GM12878 (cell line): ENCODE measurements at regions not wholly inside any gene's neighbourhood (a gene's known extent, or its start where the extent isn't known, plus 50 kb on each side); places are given as distances from the start of the nearest gene placed in this dataset.

ENCODE experiments used
- ATAC-seq: fragments of 200-7000 bp; cut with Tn5 transposase; 3 replicates; pipeline ENCODE4 v1.9.1; 2020; ENCODE audit warnings: mild to moderate bottlenecking, moderate library complexity
- BruUV-seq: library from RNA; stranded (reverse); fragments of 400-500 nt; replicated peaks from 2 replicates; lab custom pipeline; 2021; lab: Mats Ljungman, UMichigan
- CTCF ChIA-PET: fragments of 300-600 bp; sonication (Branson Sonifier 250); formaldehyde crosslinking; extraction: SDS; loops from one replicate; lab custom pipeline; 2021; ENCODE audit warnings: inconsistent platforms; lab: Yijun Ruan, JAX
- POLR2A ChIA-PET: fragments of 350-600 bp; formaldehyde crosslinking; extraction: SDS; loops from one replicate; lab custom pipeline; 2021; ENCODE audit warnings: inconsistent platforms; lab: Charles Lee
- RAD21 ChIA-PET: fragments of 300-600 bp; sonication (Branson Sonifier 250); formaldehyde crosslinking; loops from one replicate; lab custom pipeline; 2023; ENCODE audit warnings: antibody characterized with exemption; ENCODE audit not compliant: unreplicated experiment; lab: Charles Lee
- SMC1A ChIA-PET: fragments of 300-600 bp; sonication (Branson Sonifier 250); formaldehyde crosslinking; loops from one replicate; lab custom pipeline; 2023; ENCODE audit not compliant: unreplicated experiment, uncharacterized antibody; lab: Charles Lee
- DNase-seq: peaks from one replicate; pipeline ENCODE4 v3.0.0-alpha.2; 2011; ENCODE audit warnings: low read depth, low spot score
- FAIRE-seq: peaks from 3 replicates; lab custom pipeline; 2011; peaks lifted over from hg19 to GRCh38; lab: Jason Lieb, UNC
- H2AFZ ChIP-seq: 2 replicates; pipeline ENCODE4 v1.6.0; 2011; ENCODE audit warnings: low read depth, low read length, control low read depth; ENCODE audit not compliant: control insufficient read depth
- H3K27ac ChIP-seq: 2 replicates; pipeline ENCODE4 v1.5.1; 2011; ENCODE audit warnings: control low read depth; ENCODE audit not compliant: control insufficient read depth, insufficient read depth
- H3K27me3 ChIP-seq, 2 experiments: replicated peaks in 1 of 2; 2 replicates each; pipeline versions ENCODE4 v1.6.0 to v1.6.1; 2011; ENCODE audit warnings: low read length in 1 of 2; ENCODE audit not compliant: control insufficient read depth in 2 of 2, insufficient read depth in 2 of 2
- H3K36me3 ChIP-seq, 2 experiments: 2 replicates each; pipeline ENCODE4 v1.5.1; 2011; ENCODE audit warnings: low read length in 1 of 2; ENCODE audit not compliant: control insufficient read depth in 2 of 2, insufficient read depth in 2 of 2
- H3K4me1 ChIP-seq: 2 replicates; pipeline ENCODE4 v1.6.1; 2011; ENCODE audit warnings: mild to moderate bottlenecking, low read length, moderate library complexity, mixed read lengths; ENCODE audit not compliant: control insufficient read depth, insufficient read depth
- H3K4me2 ChIP-seq: 2 replicates; pipeline ENCODE4 v1.6.0; 2011; ENCODE audit warnings: control low read depth; ENCODE audit not compliant: control insufficient read depth, insufficient read depth
- H3K4me3 ChIP-seq: fragments of 200-600 bp; sonication (generic); 2 replicates; pipeline ENCODE4 v1.5.1; 2016
- H3K79me2 ChIP-seq: 2 replicates; pipeline ENCODE4 v1.6.0; 2011; ENCODE audit warnings: low read length; ENCODE audit not compliant: control insufficient read depth, insufficient read depth
- H3K9ac ChIP-seq: 2 replicates; pipeline ENCODE4 v1.8.0; 2011; ENCODE audit warnings: low read length, control low read depth, mixed read lengths; ENCODE audit not compliant: control insufficient read depth, insufficient read depth
- H3K9me3 ChIP-seq: replicated peaks from 3 replicates; pipeline ENCODE4 v1.5.1; 2011; ENCODE audit warnings: mild to moderate bottlenecking, low read length; ENCODE audit not compliant: control insufficient read depth, insufficient read depth
- H4K20me1 ChIP-seq: 2 replicates; pipeline ENCODE4 v1.6.0; 2011; ENCODE audit not compliant: control insufficient read depth, insufficient read depth
- ATF7 ChIP-seq: fragments of 450-650 bp; IDR thresholded peaks from 2 replicates; pipeline ENCODE4 v1.6.1; 2016; ENCODE audit warnings: low read depth, mild to moderate bottlenecking
- BHLHE40 ChIP-seq, 2 experiments: fragments of 450-650 bp in 1 of 2; IDR thresholded peaks; 2 replicates each; pipeline ENCODE4 v1.6.1; 2011 to 2017; ENCODE audit warnings: low read depth in 2 of 2, borderline replicate concordance in 1 of 2, improper control_type of control experiment in 1 of 2, low read length in 1 of 2, mild to moderate bottlenecking in 1 of 2
- GABPA ChIP-seq: IDR thresholded peaks from 2 replicates; pipeline ENCODE4 v1.6.1; 2014; ENCODE audit warnings: antibody characterized with exemption, low read depth, mild to moderate bottlenecking, inconsistent platforms
- MYB ChIP-seq: fragments of 150-350 bp; IDR thresholded peaks from 2 replicates; pipeline ENCODE4 v1.6.1; 2014; ENCODE audit warnings: mild to moderate bottlenecking, low read depth, low read length, borderline replicate concordance
- NFYA ChIP-seq: IDR thresholded peaks from 2 replicates; pipeline ENCODE4 v1.6.1; 2011; ENCODE audit warnings: low read depth, mild to moderate bottlenecking, low read length, improper control_type of control experiment, borderline replicate concordance
- NR2C1 ChIP-seq: fragments of 450-650 bp; IDR thresholded peaks from 2 replicates; pipeline ENCODE4 v1.6.1; 2017; ENCODE audit warnings: antibody characterized with exemption, mild to moderate bottlenecking, moderate library complexity
- NR2F1 ChIP-seq: fragments of 450-650 bp; conservative IDR thresholded peaks from 2 replicates; pipeline ENCODE4 v1.6.1; 2017; ENCODE audit warnings: mild to moderate bottlenecking
- POLR2AphosphoS5 ChIP-seq: IDR thresholded peaks from 2 replicates; pipeline ENCODE4 v1.6.1; 2011; ENCODE audit warnings: mild to moderate bottlenecking, low read length, inconsistent platforms
- RCOR1 ChIP-seq: conservative IDR thresholded peaks from 2 replicates; pipeline ENCODE4 v1.6.1; 2012; ENCODE audit warnings: low read depth, low read length, improper control_type of control experiment
- SUPT20H ChIP-seq: IDR thresholded peaks from 2 replicates; pipeline ENCODE4 v1.6.1; 2011; ENCODE audit warnings: low read depth, mild to moderate bottlenecking, low read length, moderate library complexity, borderline replicate concordance; ENCODE audit not compliant: control insufficient read depth
- SUZ12 ChIP-seq: fragments of 200-600 bp; sonication (generic); IDR thresholded peaks from one replicate; pipeline ENCODE4 v1.6.1; 2018; ENCODE audit warnings: antibody characterized with exemption, mild to moderate bottlenecking; ENCODE audit not compliant: unreplicated experiment
- ZNF217 ChIP-seq: fragments of 450-650 bp; IDR thresholded peaks from 2 replicates; pipeline ENCODE4 v1.6.1; 2017; ENCODE audit warnings: antibody characterized with exemption, mild to moderate bottlenecking
- WGBS: methylation state at CpG from one replicate; pipeline ENCODE4 v1.1.6; 2016; ENCODE audit warnings: low lambda C conversion rate; ENCODE audit not compliant: insufficient replicate concordance, insufficient coverage; ENCODE audit errors: missing lambda C conversion rate; 5-methylcytosine and 5-hydroxymethylcytosine counted together
- in situ Hi-C: fragments of 300-500 bp; cut with MboI; formaldehyde crosslinking; loops from 9 replicates; pipeline ENCODE4 v1.14.3; 2018; ENCODE audit warnings: mixed read lengths
- intact Hi-C: fragments of 100-400 bp; cut with micrococcal nuclease; formaldehyde crosslinking; loops from one replicate; pipeline ENCODE4 v1.14.2; 2022; ENCODE audit not compliant: unreplicated experiment
- TF ChIP-seq, protein P1 (sequence below): fragments of 450-650 bp; IDR thresholded peaks from 2 replicates; pipeline ENCODE4 v1.6.1; 2017; ENCODE audit warnings: mild to moderate bottlenecking
- TF ChIP-seq, protein P2 (sequence below): IDR thresholded peaks from 2 replicates; pipeline ENCODE4 v1.6.1; 2011; ENCODE audit warnings: borderline replicate concordance, low read depth, mild to moderate bottlenecking, moderate library complexity, mixed read lengths, low read length; ENCODE audit not compliant: insufficient read depth; ENCODE audit errors: extremely low read length
- TF ChIP-seq, protein P3 (sequence below): fragments of 450-650 bp; IDR thresholded peaks from 2 replicates; pipeline ENCODE4 v1.6.1; 2018; ENCODE audit warnings: borderline replicate concordance, mild to moderate bottlenecking; ENCODE audit not compliant: partially characterized antibody
- TF ChIP-seq, protein P4 (sequence below): fragments of 450-650 bp; IDR thresholded peaks from 2 replicates; pipeline ENCODE4 v1.6.1; 2017; ENCODE audit warnings: borderline replicate concordance

DNA sequence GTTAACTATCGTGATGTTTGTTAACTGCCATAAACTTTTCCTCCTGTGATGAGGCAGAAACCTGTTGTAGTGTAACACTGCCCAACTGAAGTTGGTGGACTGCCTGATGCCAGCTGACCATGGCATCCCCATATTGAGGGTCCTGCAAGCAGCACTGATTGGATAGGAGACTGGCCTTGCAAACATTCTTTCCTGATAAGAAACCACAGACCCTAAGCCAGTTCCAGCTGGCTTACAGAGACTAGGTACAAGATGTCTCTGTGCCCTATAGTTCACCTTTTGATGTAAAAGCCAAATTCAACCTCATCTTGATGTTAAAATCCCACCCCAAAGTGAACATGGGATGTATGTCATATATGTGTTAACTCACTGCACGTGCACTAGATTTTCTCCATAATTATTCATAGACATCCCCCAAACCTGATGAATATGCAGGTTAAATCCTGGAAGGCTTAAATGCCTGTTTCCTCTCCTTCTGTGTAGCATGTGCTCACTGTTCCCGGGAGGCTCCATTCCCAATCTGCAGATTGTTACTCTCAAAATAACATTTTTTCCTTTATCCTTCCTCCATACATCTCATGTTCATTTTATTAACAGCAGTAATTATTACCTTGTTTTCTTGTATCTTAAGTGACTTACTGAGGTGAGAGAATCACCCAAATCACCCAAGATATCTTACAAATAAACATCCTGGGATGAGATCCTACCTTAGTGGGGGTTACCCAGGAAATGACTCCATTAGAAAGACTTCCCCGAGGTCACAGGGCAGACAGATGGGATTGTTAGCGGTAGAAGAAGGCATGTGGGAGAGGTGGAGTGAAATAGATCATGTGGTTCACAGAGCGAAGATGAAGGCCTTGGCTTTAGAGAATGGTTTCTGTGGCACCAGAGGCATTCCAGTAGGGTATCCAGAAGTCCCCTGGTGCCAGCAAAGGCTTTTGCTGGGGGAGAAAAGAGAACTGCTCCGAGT, 566.7 kb downstream of the CCDC171 start:
- H3K4me1 ChIP-seq = no peaks in the 10 kb centered on the region
- WGBS = 29% methylated on average over 7 of the region's 7 CpGs
- RAD21 ChIA-PET = no interaction called here
- CTCF ChIA-PET = interaction anchor here (1.4 kb wide), 1 partner anchor 14 kb away, joined by 3 read pairs; no protein-coding TSS in a partner anchor
- no peaks in the 10 kb centered on the region for H3K79me2 ChIP-seq
- H3K9me3 ChIP-seq = no peaks in the 10 kb centered on the region; the same call in 2 of the 3 replicates
- no peak overlapping the region for H3K27ac ChIP-seq
- H3K4me3 ChIP-seq = no peak overlapping the region
- FAIRE-seq = no peak
- no peaks in the 10 kb centered on the region for H3K36me3 ChIP-seq
- in situ Hi-C loops (no loop called here), intact Hi-C loops (no loop called here)
- SMC1A ChIA-PET = no interaction called here
- H2AFZ ChIP-seq = no peak overlapping the region
- H3K4me2 ChIP-seq = no peak overlapping the region
- ATAC-seq = no peak
- no peak overlapping the region for H3K9ac ChIP-seq
- TF ChIP-seq, protein P1, sequence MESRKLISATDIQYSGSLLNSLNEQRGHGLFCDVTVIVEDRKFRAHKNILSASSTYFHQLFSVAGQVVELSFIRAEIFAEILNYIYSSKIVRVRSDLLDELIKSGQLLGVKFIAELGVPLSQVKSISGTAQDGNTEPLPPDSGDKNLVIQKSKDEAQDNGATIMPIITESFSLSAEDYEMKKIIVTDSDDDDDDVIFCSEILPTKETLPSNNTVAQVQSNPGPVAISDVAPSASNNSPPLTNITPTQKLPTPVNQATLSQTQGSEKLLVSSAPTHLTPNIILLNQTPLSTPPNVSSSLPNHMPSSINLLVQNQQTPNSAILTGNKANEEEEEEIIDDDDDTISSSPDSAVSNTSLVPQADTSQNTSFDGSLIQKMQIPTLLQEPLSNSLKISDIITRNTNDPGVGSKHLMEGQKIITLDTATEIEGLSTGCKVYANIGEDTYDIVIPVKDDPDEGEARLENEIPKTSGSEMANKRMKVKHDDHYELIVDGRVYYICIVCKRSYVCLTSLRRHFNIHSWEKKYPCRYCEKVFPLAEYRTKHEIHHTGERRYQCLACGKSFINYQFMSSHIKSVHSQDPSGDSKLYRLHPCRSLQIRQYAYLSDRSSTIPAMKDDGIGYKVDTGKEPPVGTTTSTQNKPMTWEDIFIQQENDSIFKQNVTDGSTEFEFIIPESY = no peak
- TF ChIP-seq, protein P2, sequence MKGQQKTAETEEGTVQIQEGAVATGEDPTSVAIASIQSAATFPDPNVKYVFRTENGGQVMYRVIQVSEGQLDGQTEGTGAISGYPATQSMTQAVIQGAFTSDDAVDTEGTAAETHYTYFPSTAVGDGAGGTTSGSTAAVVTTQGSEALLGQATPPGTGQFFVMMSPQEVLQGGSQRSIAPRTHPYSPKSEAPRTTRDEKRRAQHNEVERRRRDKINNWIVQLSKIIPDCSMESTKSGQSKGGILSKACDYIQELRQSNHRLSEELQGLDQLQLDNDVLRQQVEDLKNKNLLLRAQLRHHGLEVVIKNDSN = no peak
- TF ChIP-seq GABPA (no peak), ATF7 (no peak), BHLHE40 (IDR thresholded peaks at IDR 0.05; ENCODE audit: borderline replicate concordance in 1 of 2, low read depth in 2 of 2, low read length in 1 of 2) (no peak), NR2F1 (no peak), SUPT20H (no peak), ZNF217 (no peak), MYB (no peak), POLR2AphosphoS5 (no peak), NR2C1 (no peak), RCOR1 (no peak), NFYA (no peak), SUZ12 (no peak)
- TF ChIP-seq, protein P3, sequence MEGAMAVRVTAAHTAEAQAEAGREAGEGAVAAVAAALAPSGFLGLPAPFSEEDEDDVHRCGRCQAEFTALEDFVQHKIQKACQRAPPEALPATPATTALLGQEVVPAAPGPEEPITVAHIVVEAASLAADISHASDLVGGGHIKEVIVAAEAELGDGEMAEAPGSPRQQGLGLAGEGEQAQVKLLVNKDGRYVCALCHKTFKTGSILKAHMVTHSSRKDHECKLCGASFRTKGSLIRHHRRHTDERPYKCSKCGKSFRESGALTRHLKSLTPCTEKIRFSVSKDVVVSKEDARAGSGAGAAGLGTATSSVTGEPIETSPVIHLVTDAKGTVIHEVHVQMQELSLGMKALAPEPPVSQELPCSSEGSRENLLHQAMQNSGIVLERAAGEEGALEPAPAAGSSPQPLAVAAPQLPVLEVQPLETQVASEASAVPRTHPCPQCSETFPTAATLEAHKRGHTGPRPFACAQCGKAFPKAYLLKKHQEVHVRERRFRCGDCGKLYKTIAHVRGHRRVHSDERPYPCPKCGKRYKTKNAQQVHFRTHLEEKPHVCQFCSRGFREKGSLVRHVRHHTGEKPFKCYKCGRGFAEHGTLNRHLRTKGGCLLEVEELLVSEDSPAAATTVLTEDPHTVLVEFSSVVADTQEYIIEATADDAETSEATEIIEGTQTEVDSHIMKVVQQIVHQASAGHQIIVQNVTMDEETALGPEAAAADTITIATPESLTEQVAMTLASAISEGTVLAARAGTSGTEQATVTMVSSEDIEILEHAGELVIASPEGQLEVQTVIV = no peak
- TF ChIP-seq, protein P4, sequence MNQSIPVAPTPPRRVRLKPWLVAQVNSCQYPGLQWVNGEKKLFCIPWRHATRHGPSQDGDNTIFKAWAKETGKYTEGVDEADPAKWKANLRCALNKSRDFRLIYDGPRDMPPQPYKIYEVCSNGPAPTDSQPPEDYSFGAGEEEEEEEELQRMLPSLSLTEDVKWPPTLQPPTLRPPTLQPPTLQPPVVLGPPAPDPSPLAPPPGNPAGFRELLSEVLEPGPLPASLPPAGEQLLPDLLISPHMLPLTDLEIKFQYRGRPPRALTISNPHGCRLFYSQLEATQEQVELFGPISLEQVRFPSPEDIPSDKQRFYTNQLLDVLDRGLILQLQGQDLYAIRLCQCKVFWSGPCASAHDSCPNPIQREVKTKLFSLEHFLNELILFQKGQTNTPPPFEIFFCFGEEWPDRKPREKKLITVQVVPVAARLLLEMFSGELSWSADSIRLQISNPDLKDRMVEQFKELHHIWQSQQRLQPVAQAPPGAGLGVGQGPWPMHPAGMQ = no peak
- no TSS peak for BruUV-seq
- POLR2A ChIA-PET = no interaction called here
- no peak for DNase-seq
- H3K27me3 ChIP-seq = no peaks in the 10 kb centered on the region
- H4K20me1 ChIP-seq = no peaks in the 10 kb centered on the region
